Esophagus squamous epithelium (tissue), 4 donors: ENCODE measurements at regions not wholly inside any gene's neighbourhood (a gene's known extent, or its start where the extent isn't known, plus 50 kb on each side); places are given as distances from the start of the nearest gene placed in this dataset.

Source experiments
- POLR2A ChIP-seq, 4 donors: fragments of 450-650 bp; IDR thresholded peaks; one replicate each; pipeline ENCODE4 v1.6.1; 2017; ENCODE audit warnings: antibody characterized with exemption in 4 of 4, mild to moderate bottlenecking in 4 of 4, moderate library complexity in 3 of 4
- TF ChIP-seq, protein P1 (sequence below), 6 experiments: fragments of 450-650 bp in 4 of 6; fragments of 200-600 bp in 2 of 6; sonication (generic) in 2 of 6; IDR thresholded peaks; one replicate each; pipeline ENCODE4 v1.5.1; 2016 to 2019; ENCODE audit warnings: antibody characterized with exemption in 6 of 6, mild to moderate bottlenecking in 4 of 6, moderate library complexity in 4 of 6

DNA sequence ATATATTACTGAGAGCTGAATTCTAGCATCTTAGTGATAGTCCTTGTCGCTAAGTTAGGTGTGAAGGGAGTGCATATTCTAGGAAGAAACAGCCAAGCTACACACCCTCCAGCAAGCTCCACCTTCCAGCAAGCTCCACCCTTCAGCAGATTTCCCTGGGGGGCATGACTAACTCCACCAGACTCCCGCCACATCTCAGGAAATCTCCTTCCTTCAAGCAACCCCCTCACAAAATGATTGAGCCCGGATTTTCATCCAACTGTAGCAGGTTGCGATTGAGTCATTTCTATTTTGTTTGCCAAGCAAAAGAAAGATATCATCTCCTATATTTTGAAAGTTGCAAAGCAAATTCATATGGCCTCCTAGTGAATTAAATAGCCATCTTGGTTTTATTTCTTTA is 162.1 kb upstream of the TMTC4 start:
- TF ChIP-seq, protein P1, sequence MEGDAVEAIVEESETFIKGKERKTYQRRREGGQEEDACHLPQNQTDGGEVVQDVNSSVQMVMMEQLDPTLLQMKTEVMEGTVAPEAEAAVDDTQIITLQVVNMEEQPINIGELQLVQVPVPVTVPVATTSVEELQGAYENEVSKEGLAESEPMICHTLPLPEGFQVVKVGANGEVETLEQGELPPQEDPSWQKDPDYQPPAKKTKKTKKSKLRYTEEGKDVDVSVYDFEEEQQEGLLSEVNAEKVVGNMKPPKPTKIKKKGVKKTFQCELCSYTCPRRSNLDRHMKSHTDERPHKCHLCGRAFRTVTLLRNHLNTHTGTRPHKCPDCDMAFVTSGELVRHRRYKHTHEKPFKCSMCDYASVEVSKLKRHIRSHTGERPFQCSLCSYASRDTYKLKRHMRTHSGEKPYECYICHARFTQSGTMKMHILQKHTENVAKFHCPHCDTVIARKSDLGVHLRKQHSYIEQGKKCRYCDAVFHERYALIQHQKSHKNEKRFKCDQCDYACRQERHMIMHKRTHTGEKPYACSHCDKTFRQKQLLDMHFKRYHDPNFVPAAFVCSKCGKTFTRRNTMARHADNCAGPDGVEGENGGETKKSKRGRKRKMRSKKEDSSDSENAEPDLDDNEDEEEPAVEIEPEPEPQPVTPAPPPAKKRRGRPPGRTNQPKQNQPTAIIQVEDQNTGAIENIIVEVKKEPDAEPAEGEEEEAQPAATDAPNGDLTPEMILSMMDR (IDR thresholded peaks at IDR 0.05) = no peak
- no peak for TF ChIP-seq POLR2A (IDR thresholded peaks at IDR 0.05)
